IMR-90 (cell line): ENCODE measurements at regions not wholly inside any gene's neighbourhood (a gene's known extent, or its start where the extent isn't known, plus 50 kb on each side); places are given as distances from the start of the nearest gene placed in this dataset.

Experiments used
- ATAC-seq: fragments of 200-7000 bp; cut with Tn5 transposase; 2 replicates; pipeline ENCODE4 v1.9.1; 2020; ENCODE audit warnings: low read depth, mild to moderate bottlenecking, moderate library complexity
- BruUV-seq: library from RNA; stranded (reverse); fragments of 400-500 nt; replicated peaks from 2 replicates; lab custom pipeline; 2021; lab: Mats Ljungman, UMichigan
- CTCF ChIA-PET: fragments of 300-600 bp; formaldehyde crosslinking; extraction: SDS; loops from one replicate; lab custom pipeline; 2021; ENCODE audit warnings: antibody characterized with exemption; lab: Yijun Ruan, JAX
- POLR2A ChIA-PET: fragments of 300-600 bp; sonication (Branson Sonifier 250); formaldehyde crosslinking; loops from one replicate; lab custom pipeline; 2022; ENCODE audit warnings: antibody characterized with exemption; ENCODE audit not compliant: unreplicated experiment; lab: Charles Lee
- DNase-seq: peaks from one replicate; pipeline ENCODE4 v3.0.0; 2013
- H2AFZ ChIP-seq: replicated peaks from 2 replicates; pipeline ENCODE3; 2013; ENCODE audit warnings: low read length, mild to moderate bottlenecking; ENCODE audit not compliant: poor library complexity
- H2AK5ac ChIP-seq: 2 replicates; pipeline ENCODE4 v1.6.1; 2013; ENCODE audit warnings: low read depth, low read length, inconsistent platforms
- H2AK9ac ChIP-seq: replicated peaks from 2 replicates; pipeline ENCODE3; 2013; ENCODE audit warnings: mild to moderate bottlenecking, low read depth, low read length, moderate library complexity; ENCODE audit not compliant: poor library complexity
- H2BK120ac ChIP-seq: 2 replicates; pipeline ENCODE4 v1.6.1; 2013; ENCODE audit warnings: low read depth, low read length, inconsistent platforms
- H2BK15ac ChIP-seq: 3 replicates; pipeline ENCODE4 v1.6.1; 2013; ENCODE audit warnings: low read depth, low read length, inconsistent platforms
- H2BK20ac ChIP-seq: 2 replicates; pipeline ENCODE4 v1.6.1; 2013; ENCODE audit warnings: low read depth, mild to moderate bottlenecking, inconsistent platforms, low read length, moderate library complexity
- H2BK5ac ChIP-seq: 2 replicates; pipeline ENCODE4 v1.6.1; 2013; ENCODE audit warnings: mild to moderate bottlenecking, low read depth, low read length, inconsistent platforms; ENCODE audit not compliant: poor library complexity, severe bottlenecking
- H3K14ac ChIP-seq: replicated peaks from 2 replicates; pipeline ENCODE4 v1.6.1; 2013; ENCODE audit warnings: low read depth, low read length, inconsistent platforms
- H3K18ac ChIP-seq: 2 replicates; pipeline ENCODE4 v1.6.1; 2013; ENCODE audit warnings: low read depth, low read length, control low read depth
- H3K23ac ChIP-seq: 2 replicates; pipeline ENCODE4 v1.6.1; 2013; ENCODE audit warnings: low read depth, low read length, inconsistent platforms
- H3K27ac ChIP-seq: 2 replicates; pipeline ENCODE4 v1.5.1; 2013; ENCODE audit warnings: mild to moderate bottlenecking, control low read depth, low read length; ENCODE audit not compliant: insufficient read depth
- H3K27me3 ChIP-seq: 2 replicates; pipeline ENCODE4 v1.6.1; 2013; ENCODE audit warnings: low read length; ENCODE audit not compliant: control insufficient read depth, insufficient read depth
- H3K36me3 ChIP-seq: 2 replicates; pipeline ENCODE4 v1.6.1; 2013; ENCODE audit warnings: low read length, mixed read lengths; ENCODE audit not compliant: control insufficient read depth, insufficient read depth
- H3K4ac ChIP-seq: 2 replicates; pipeline ENCODE4 v1.6.1; 2013; ENCODE audit warnings: low read depth, low read length, inconsistent platforms
- H3K4me1 ChIP-seq: 2 replicates; pipeline ENCODE4 v1.6.1; 2013; ENCODE audit warnings: low read length, mixed read lengths; ENCODE audit not compliant: control insufficient read depth, insufficient read depth
- H3K4me2 ChIP-seq: 2 replicates; pipeline ENCODE4 v1.6.1; 2013; ENCODE audit warnings: low read depth, mild to moderate bottlenecking, control low read depth, low read length, moderate library complexity
- H3K4me3 ChIP-seq: 2 replicates; pipeline ENCODE4 v1.5.1; 2013; ENCODE audit warnings: low read depth, mild to moderate bottlenecking, control low read depth, low read length, moderate library complexity; ENCODE audit not compliant: insufficient read depth
- H3K56ac ChIP-seq: 2 replicates; pipeline ENCODE4 v1.6.1; 2013; ENCODE audit warnings: low read length, inconsistent platforms; ENCODE audit not compliant: insufficient read depth; ENCODE audit errors: extremely low read depth
- H3K79me1 ChIP-seq, 2 experiments: 2 replicates each; pipeline ENCODE4 v1.6.1; 2013; ENCODE audit warnings: low read length in 2 of 2, inconsistent platforms in 1 of 2, low read depth in 1 of 2
- H3K9ac ChIP-seq: 2 replicates; pipeline ENCODE4 v1.6.1; 2013; ENCODE audit warnings: low read depth, low read length, control low read depth
- H3K9me1 ChIP-seq: 2 replicates; pipeline ENCODE4 v1.6.1; 2013; ENCODE audit warnings: low read length, inconsistent platforms; ENCODE audit not compliant: insufficient read depth
- H3K9me3 ChIP-seq: 2 replicates; pipeline ENCODE4 v1.6.1; 2013; ENCODE audit warnings: low read length; ENCODE audit not compliant: control insufficient read depth, insufficient read depth
- H4K20me1 ChIP-seq: 2 replicates; pipeline ENCODE4 v1.6.1; 2013; ENCODE audit warnings: low read length, inconsistent platforms; ENCODE audit not compliant: insufficient read depth
- H4K5ac ChIP-seq: 2 replicates; pipeline ENCODE4 v1.6.1; 2013; ENCODE audit warnings: mild to moderate bottlenecking, low read depth, low read length, control low read depth
- H4K8ac ChIP-seq, 2 experiments: 2 replicates each; pipeline ENCODE4 v1.6.1; 2013; ENCODE audit warnings: low read depth in 2 of 2, low read length in 2 of 2, control low read depth in 1 of 2, inconsistent platforms in 1 of 2
- H4K91ac ChIP-seq: 2 replicates; pipeline ENCODE4 v1.6.1; 2013; ENCODE audit warnings: low read depth, low read length, inconsistent platforms; ENCODE audit not compliant: insufficient read depth
- CEBPB ChIP-seq: IDR thresholded peaks from 2 replicates; pipeline ENCODE4 v1.6.1; 2012; ENCODE audit warnings: low read depth, low read length, improper control_type of control experiment
- CHD1 ChIP-seq: IDR thresholded peaks from 2 replicates; pipeline ENCODE4 v1.6.1; 2012; ENCODE audit warnings: low read depth, low read length, improper control_type of control experiment
- CTCF ChIP-seq: conservative IDR thresholded peaks from 2 replicates; pipeline ENCODE4 v1.5.1; 2012; ENCODE audit warnings: mild to moderate bottlenecking, low read depth, low read length, improper control_type of control experiment
- ELK1 ChIP-seq: fragments of 150-350 bp; IDR thresholded peaks from 2 replicates; pipeline ENCODE4 v1.6.1; 2016; ENCODE audit warnings: low read depth, mild to moderate bottlenecking, low read length, moderate library complexity, borderline replicate concordance
- FOS ChIP-seq: fragments of 150-350 bp; IDR thresholded peaks from 2 replicates; pipeline ENCODE4 v1.6.1; 2016; ENCODE audit warnings: low read depth, low read length
- MAFK ChIP-seq: IDR thresholded peaks from 2 replicates; pipeline ENCODE4 v1.6.1; 2012; ENCODE audit warnings: low read depth, low read length, improper control_type of control experiment
- MAZ ChIP-seq: IDR thresholded peaks from 2 replicates; pipeline ENCODE4 v1.6.1; 2012; ENCODE audit warnings: low read depth, mild to moderate bottlenecking, low read length, improper control_type of control experiment, moderate library complexity, borderline replicate concordance
- NFE2L2 ChIP-seq: fragments of 150-350 bp; IDR thresholded peaks from 2 replicates; pipeline ENCODE4 v1.6.1; 2016; ENCODE audit warnings: low read depth, mild to moderate bottlenecking, low read length
- RAD21 ChIP-seq: IDR thresholded peaks from 2 replicates; pipeline ENCODE4 v1.6.1; 2012; ENCODE audit warnings: low read length, improper control_type of control experiment
- SMC3 ChIP-seq: fragments of 150-350 bp; IDR thresholded peaks from 2 replicates; pipeline ENCODE4 v1.6.1; 2016; ENCODE audit warnings: low read depth, mild to moderate bottlenecking, antibody characterized with exemption, low read length, moderate library complexity
- USF2 ChIP-seq: fragments of 150-350 bp; IDR thresholded peaks from 2 replicates; pipeline ENCODE4 v1.6.1; 2017; ENCODE audit warnings: mild to moderate bottlenecking, antibody characterized with exemption, low read length, low read depth
- WGBS, 2 experiments: methylation state at CpG; one replicate each; pipeline versions ENCODE4 v1.1.5 to v1.1.7; 2013; ENCODE audit warnings: missing lambda C conversion rate in 2 of 2; ENCODE audit not compliant: insufficient read length in 1 of 2; ENCODE audit errors: extremely low coverage in 2 of 2; 5-methylcytosine and 5-hydroxymethylcytosine counted together
- dilution Hi-C: fragments of 300-500 bp; cut with HindIII; formaldehyde crosslinking; loops from one replicate; pipeline ENCODE4 v1.14.3; 2018; ENCODE audit warnings: low sequenced_read_pairs; ENCODE audit not compliant: unreplicated experiment
- in situ Hi-C: fragments of 300-500 bp; cut with MboI; formaldehyde crosslinking; loops from 3 replicates; pipeline ENCODE4 v1.14.3; 2019; ENCODE audit warnings: low sequenced_read_pairs, inconsistent platforms, mixed read lengths
- intact Hi-C: fragments of 100-400 bp; cut with micrococcal nuclease; formaldehyde crosslinking; loops from 2 replicates; pipeline ENCODE4 v1.10.0; 2022

- CTCF ChIA-PET: no interaction called here
These were observed 389.3 kb upstream of the DMAC1 start for GRCh38 chr9:8188723-8189407.

More at GRCh38 chr9:8188723-8189407, 389.3 kb upstream of the DMAC1 start:
- BruUV-seq: no TSS peak
- H3K4me2 ChIP-seq: no peak overlapping the region
- no peak overlapping the region for H2BK5ac ChIP-seq
- no peak overlapping the region for H3K14ac ChIP-seq
- TF ChIP-seq CHD1: no peak
- TF ChIP-seq CTCF: no peak
- TF ChIP-seq SMC3: no peak
- TF ChIP-seq ELK1: no peak
- no peak for TF ChIP-seq RAD21
- TF ChIP-seq USF2: no peak
- no peak for TF ChIP-seq NFE2L2
- no peak for TF ChIP-seq MAZ
- TF ChIP-seq MAFK: no peak
- no peak for TF ChIP-seq FOS
- TF ChIP-seq CEBPB: no peak
- H4K91ac ChIP-seq: no peak overlapping the region
- no peak overlapping the region for H2BK15ac ChIP-seq
- H3K9ac ChIP-seq: no peak overlapping the region
- H3K9me3 ChIP-seq: peaks cover 17% of the 10 kb centered on the region
- DNase-seq (no peak), ATAC-seq (no peak)
- no peak overlapping the region for H2AFZ ChIP-seq
- H3K27me3 ChIP-seq: no peaks in the 10 kb centered on the region
- H3K23ac ChIP-seq: no peak overlapping the region
- H4K8ac ChIP-seq: no peak overlapping the region
- no peak overlapping the region for H3K27ac ChIP-seq
- no peak overlapping the region for H3K4me3 ChIP-seq
- no peak overlapping the region for H2BK120ac ChIP-seq
- intact Hi-C loops (no loop called here), dilution Hi-C loops (no loop called here), in situ Hi-C loops (no loop called here)
- H3K9me1 ChIP-seq: no peaks in the 10 kb centered on the region
- WGBS, 2 experiments: no CpG with 5 or more reads among the region's 6 CpGs
- no peaks in the 10 kb centered on the region for H3K79me1 ChIP-seq
- POLR2A ChIA-PET: no interaction called here
- H3K4ac ChIP-seq: no peak overlapping the region
- H2AK9ac ChIP-seq: no peak overlapping the region
- no peaks in the 10 kb centered on the region for H3K4me1 ChIP-seq
- no peaks in the 10 kb centered on the region for H4K20me1 ChIP-seq
- no peak overlapping the region for H4K5ac ChIP-seq
- H2AK5ac ChIP-seq: no peak overlapping the region
- no peaks in the 10 kb centered on the region for H3K36me3 ChIP-seq
- H3K18ac ChIP-seq: no peak overlapping the region
- H3K56ac ChIP-seq: no peak overlapping the region
- H2BK20ac ChIP-seq: no peak overlapping the region
